T-cell (primary cell): ENCODE measurements at regions not wholly inside any gene's neighbourhood (a gene's known extent, or its start where the extent isn't known, plus 50 kb on each side); places are given as distances from the start of the nearest gene placed in this dataset.
"Not testable (repeated sequence)": the region's sequence is repeated elsewhere in the genome, so short reads cannot be mapped to it uniquely, and the experiment has no call there.

Source experiments
- ATAC-seq, 4 experiments: fragments of 200-7000 bp in 3 of 4; fragments of 150-1000 bp in 1 of 4; cut with Tn5 transposase; replicated peaks in 1 of 4; 1 replicate in 3 of 4; 2 replicates in 1 of 4; pipeline ENCODE4 v1.10.0; 2021; ENCODE audit warnings: moderate library complexity in 3 of 4, mild to moderate bottlenecking in 2 of 4, moderate number of reproducible peaks in 1 of 4
- CTCF ChIA-PET, 2 donors: fragments of 300-600 bp; sonication (Branson Sonifier 250); formaldehyde crosslinking; loops; one replicate each; lab custom pipeline; 2022; ENCODE audit warnings: antibody characterized with exemption in 2 of 2; lab: Charles Lee
- POLR2A ChIA-PET, 2 donors: fragments of 300-600 bp; sonication (Branson Sonifier 250); formaldehyde crosslinking; loops; one replicate each; lab custom pipeline; 2022; ENCODE audit warnings: antibody characterized with exemption in 2 of 2; lab: Charles Lee
- DNase-seq, 35 experiments: peaks; one replicate each; pipeline versions ENCODE4 v3.0.0 to v3.0.0-alpha.2; 2013 to 2023
- H3K27ac ChIP-seq: one replicate; pipeline ENCODE4 v1.5.1; 2013; ENCODE audit warnings: low read length
- H3K27me3 ChIP-seq, 2 experiments: replicated peaks in 1 of 2; 1 replicate in 1 of 2; 2 replicates in 1 of 2; pipeline versions ENCODE4 v1.6.1 to v1.7.0; 2013; ENCODE audit warnings: low read length in 1 of 2, mixed read lengths in 1 of 2; ENCODE audit not compliant: control insufficient read depth in 2 of 2, insufficient read depth in 2 of 2; ENCODE audit errors: extremely low read depth in 1 of 2
- H3K36me3 ChIP-seq, 2 donors: 1 replicate in 1 of 2; 2 replicates in 1 of 2; pipeline versions ENCODE4 v1.6.1 to v1.7.0; 2013; ENCODE audit warnings: low read length in 1 of 2; ENCODE audit not compliant: control insufficient read depth in 2 of 2, insufficient read depth in 1 of 2; ENCODE audit errors: extremely low read depth in 1 of 2
- H3K4me1 ChIP-seq, 2 experiments: 1 replicate in 1 of 2; 2 replicates in 1 of 2; pipeline versions ENCODE4 v1.6.1 to v1.7.0; 2013; ENCODE audit warnings: low read length in 2 of 2, mixed read lengths in 1 of 2; ENCODE audit not compliant: insufficient read depth in 2 of 2, control insufficient read depth in 1 of 2; ENCODE audit errors: extremely low read depth in 1 of 2
- H3K4me3 ChIP-seq, 2 donors: 1 replicate in 1 of 2; 2 replicates in 1 of 2; pipeline versions ENCODE4 v1.5.1 to v1.7.0; 2013; ENCODE audit warnings: mild to moderate bottlenecking in 2 of 2, low read length in 1 of 2, moderate library complexity in 1 of 2; ENCODE audit not compliant: control insufficient read depth in 1 of 2; ENCODE audit errors: extremely low read depth in 1 of 2
- H3K9me3 ChIP-seq: 2 replicates; pipeline ENCODE4 v1.7.0; 2013
- H3K27ac Mint-ChIP-seq, 2 donors: one replicate each; pipeline ENCODE4 v1.8.0; 2020 to 2021; ENCODE audit warnings: mild to moderate bottlenecking in 2 of 2, mixed read lengths in 2 of 2
- H3K27me3 Mint-ChIP-seq, 2 donors: one replicate each; pipeline ENCODE4 v1.8.0; 2021 to 2022; ENCODE audit warnings: mixed read lengths in 2 of 2
- H3K36me3 Mint-ChIP-seq: one replicate; pipeline ENCODE4 v1.8.0; 2021; ENCODE audit warnings: mixed read lengths
- H3K4me1 Mint-ChIP-seq, 3 donors: one replicate each; pipeline ENCODE4 v1.8.0; 2020 to 2022; ENCODE audit warnings: mixed read lengths in 3 of 3, mild to moderate bottlenecking in 1 of 3
- H3K4me3 Mint-ChIP-seq, 3 donors: one replicate each; pipeline ENCODE4 v1.8.0; 2020 to 2022; ENCODE audit warnings: mild to moderate bottlenecking in 3 of 3, mixed read lengths in 3 of 3, moderate library complexity in 3 of 3
- H3K9me3 Mint-ChIP-seq, 3 donors: one replicate each; pipeline ENCODE4 v1.8.0; 2020 to 2022; ENCODE audit warnings: mixed read lengths in 3 of 3
- WGBS: methylation state at CpG from one replicate; pipeline ENCODE4 v1.1.5; 2013; ENCODE audit warnings: missing lambda C conversion rate; ENCODE audit not compliant: insufficient coverage; 5-methylcytosine and 5-hydroxymethylcytosine counted together

- ATAC-seq = no peak
- Mint-ChIP-seq H3K27ac (no peak overlapping the region), H3K4me3 (no peak overlapping the region), H3K4me1 (no peaks in the 10 kb centered on the region), H3K9me3 (peaks cover 0 to 17% (median 9%) of the 10 kb centered on the region in 3 donors), H3K27me3 (peaks cover 0 to 6% of the 10 kb centered on the region in 2 donors), H3K36me3 (no peaks in the 10 kb centered on the region)
- Histone ChIP-seq H3K27me3 (no peaks in the 10 kb centered on the region), H3K36me3 (no peaks in the 10 kb centered on the region), H3K9me3 (no peaks in the 10 kb centered on the region), H3K4me1 (no peaks in the 10 kb centered on the region), H3K27ac (no peak overlapping the region), H3K4me3 (no peak overlapping the region)
- WGBS = no CpG with 5 or more reads among the region's 5 CpGs
- DNase-seq = no peak
- POLR2A ChIA-PET = no interaction called here
- CTCF ChIA-PET = no interaction called here
Observed at GRCh38 chr1:213698092-213698702, 289.6 kb upstream of the PROX1 start.

GRCh38 chr1:213702703-213703102 is 285.1 kb upstream of the PROX1 start:
- CTCF ChIA-PET = no interaction called here
- no peak for ATAC-seq
- Mint-ChIP-seq H3K4me3 (no peak overlapping the region), H3K4me1 (no peaks in the 10 kb centered on the region), H3K27ac (no peak overlapping the region), H3K36me3 (no peaks in the 10 kb centered on the region), H3K27me3 (no peaks in the 10 kb centered on the region), H3K9me3 (peaks cover 6 to 27% (median 12%) of the 10 kb centered on the region in 3 donors)
- H3K4me3 ChIP-seq = no peak overlapping the region
- H3K4me1 ChIP-seq = no peaks in the 10 kb centered on the region
- no peaks in the 10 kb centered on the region for H3K9me3 ChIP-seq
- POLR2A ChIA-PET = no interaction called here
- H3K27me3 ChIP-seq = peaks cover 0 to 2% of the 10 kb centered on the region in 2 experiments
- H3K27ac ChIP-seq = no peak overlapping the region
- no peak for DNase-seq
- H3K36me3 ChIP-seq = no peaks in the 10 kb centered on the region

GRCh38 chr1:213704941-213705340 is 282.8 kb upstream of the PROX1 start:
- H3K9me3 Mint-ChIP-seq = peaks cover 16 to 42% (median 27%) of the 10 kb centered on the region in 3 donors
- WGBS = 86% methylated on average over 2 of the region's 3 CpGs
- POLR2A ChIA-PET = no interaction called here

GRCh38 chr1:213711833-213712490 is 275.8 kb upstream of the PROX1 start:
- H3K27me3 ChIP-seq, H3K4me3 ChIP-seq, H3K36me3 Mint-ChIP-seq, CTCF ChIA-PET, H3K9me3 ChIP-seq, H3K27me3 Mint-ChIP-seq, H3K36me3 ChIP-seq, H3K27ac ChIP-seq, POLR2A ChIA-PET, H3K4me1 ChIP-seq: not testable (repeated sequence)
- WGBS = 93% methylated on average over 2 of the region's 7 CpGs
- peak in 20 of 35 experiments; percentile 3 to 57 (median 14) for DNase-seq
- Mint-ChIP-seq H3K27ac (peak overlapping the region in 1 of 2 donors; percentile 56), H3K4me3 (peak overlapping the region in 1 of 3 donors; percentile 63), H3K4me1 (peaks cover 13 to 26% (median 14%) of the 10 kb centered on the region in 3 donors), H3K9me3 (peaks cover 18 to 43% (median 35%) of the 10 kb centered on the region in 3 donors)
- ATAC-seq = peak; percentile 73 to 89 (median 78)

More at GRCh38 chr1:213704941-213705340, 282.8 kb upstream of the PROX1 start:
- no peaks in the 10 kb centered on the region for H3K36me3 ChIP-seq
- H3K4me1 ChIP-seq = no peaks in the 10 kb centered on the region
- H3K27ac ChIP-seq = no peak overlapping the region
- H3K27me3 Mint-ChIP-seq = no peaks in the 10 kb centered on the region
- no peaks in the 10 kb centered on the region for H3K4me1 Mint-ChIP-seq
- H3K36me3 Mint-ChIP-seq = no peaks in the 10 kb centered on the region
- H3K4me3 ChIP-seq = no peak overlapping the region
- H3K9me3 ChIP-seq = no peaks in the 10 kb centered on the region
- no peak overlapping the region for H3K27ac Mint-ChIP-seq
- DNase-seq = no peak
- CTCF ChIA-PET = no interaction called here
- no peak for ATAC-seq
- peaks cover 0 to 2% of the 10 kb centered on the region in 2 experiments for H3K27me3 ChIP-seq
- H3K4me3 Mint-ChIP-seq = no peak overlapping the region

GRCh38 chr1:213714645-213715044 is 273.1 kb upstream of the PROX1 start:
- Mint-ChIP-seq H3K4me3 (no peak overlapping the region), H3K36me3 (peaks cover 3% of the 10 kb centered on the region), H3K27ac (no peak overlapping the region), H3K9me3 (peaks cover 10 to 29% (median 21%) of the 10 kb centered on the region in 3 donors), H3K27me3 (peaks cover 0 to 6% of the 10 kb centered on the region in 2 donors), H3K4me1 (peaks cover 13 to 26% (median 14%) of the 10 kb centered on the region in 3 donors)
- ATAC-seq (no peak), DNase-seq (no peak)
- Histone ChIP-seq H3K27ac (no peak overlapping the region), H3K4me1 (peaks cover 0 to 8% of the 10 kb centered on the region in 2 experiments), H3K4me3 (no peak overlapping the region), H3K9me3 (no peaks in the 10 kb centered on the region), H3K36me3 (no peaks in the 10 kb centered on the region), H3K27me3 (peaks cover 0 to 8% of the 10 kb centered on the region in 2 experiments)
- ChIA-PET POLR2A (no interaction called here), CTCF (no interaction called here)
- 23% methylated on average over 1 of the region's 4 CpGs for WGBS

- ChIA-PET POLR2A (interaction anchor here in 1 of 2 donors (0.6 kb wide), 1 partner anchor 597 kb away, joined by 3 read pairs; no protein-coding TSS in a partner anchor), CTCF (no interaction called here)
- DNase-seq = no peak
- ATAC-seq = no peak
- Histone ChIP-seq H3K9me3 (no peaks in the 10 kb centered on the region), H3K27ac (no peak overlapping the region), H3K4me1 (peaks cover 0 to 8% of the 10 kb centered on the region in 2 experiments), H3K4me3 (no peak overlapping the region), H3K27me3 (peaks cover 0 to 8% of the 10 kb centered on the region in 2 experiments), H3K36me3 (no peaks in the 10 kb centered on the region)
- Mint-ChIP-seq H3K9me3 (peaks cover 9 to 25% (median 19%) of the 10 kb centered on the region in 3 donors), H3K36me3 (peaks cover 3% of the 10 kb centered on the region), H3K4me1 (peaks cover 13 to 26% (median 14%) of the 10 kb centered on the region in 3 donors), H3K4me3 (no peak overlapping the region), H3K27me3 (peaks cover 0 to 6% of the 10 kb centered on the region in 2 donors), H3K27ac (no peak overlapping the region)
- WGBS = no CpG with 5 or more reads among the region's 1 CpG
Observed at GRCh38 chr1:213715182-213715581, 272.6 kb upstream of the PROX1 start.
